KMS-11 (cell line): ENCODE measurements at regions not wholly inside any gene's neighbourhood (a gene's known extent, or its start where the extent isn't known, plus 50 kb on each side); places are given as distances from the start of the nearest gene placed in this dataset.

ENCODE experiments used
- H2AFZ ChIP-seq: fragments of 200-600 bp; sonication (generic); 2 replicates; pipeline ENCODE4 v1.6.1; 2016; ENCODE audit warnings: antibody characterized with exemption, mixed run types, low read depth
- H3K27ac ChIP-seq: fragments of 200-600 bp; sonication (generic); 2 replicates; pipeline ENCODE4 v1.6.1; 2016; ENCODE audit warnings: mild to moderate bottlenecking, mixed run types
- H3K27me3 ChIP-seq: fragments of 200-600 bp; sonication (generic); 2 replicates; pipeline ENCODE4 v1.6.1; 2017; ENCODE audit warnings: mild to moderate bottlenecking, low read depth, mixed run types, moderate library complexity; ENCODE audit not compliant: insufficient read depth
- H3K36me3 ChIP-seq: fragments of 200-600 bp; sonication (generic); 2 replicates; pipeline ENCODE4 v1.6.1; 2017; ENCODE audit warnings: mild to moderate bottlenecking, mixed run types; ENCODE audit not compliant: insufficient read depth
- H3K4me1 ChIP-seq: fragments of 200-600 bp; sonication (generic); 2 replicates; pipeline ENCODE4 v1.6.1; 2016; ENCODE audit warnings: mild to moderate bottlenecking, low read depth, mixed run types; ENCODE audit not compliant: poor library complexity, severe bottlenecking
- H3K4me2 ChIP-seq: fragments of 200-600 bp; sonication (generic); 2 replicates; pipeline ENCODE4 v1.7.0; 2016; ENCODE audit warnings: mild to moderate bottlenecking, mixed run types
- H3K4me3 ChIP-seq: fragments of 200-600 bp; sonication (generic); IDR thresholded peaks from 2 replicates; pipeline ENCODE4 v1.6.1; 2017; ENCODE audit warnings: low read depth, low read length, mixed read lengths; ENCODE audit not compliant: insufficient read depth
- H3K79me2 ChIP-seq: fragments of 200-600 bp; sonication (generic); 2 replicates; pipeline ENCODE4 v1.6.1; 2016; ENCODE audit warnings: low read depth, mixed run types; ENCODE audit not compliant: insufficient read depth
- H3K9ac ChIP-seq: fragments of 200-600 bp; sonication (generic); 2 replicates; pipeline ENCODE4 v1.6.1; 2016; ENCODE audit warnings: mild to moderate bottlenecking, mixed run types
- H4K20me1 ChIP-seq: fragments of 200-600 bp; sonication (generic); 2 replicates; pipeline ENCODE4 v1.6.1; 2016; ENCODE audit warnings: mild to moderate bottlenecking, mixed run types; ENCODE audit not compliant: insufficient read depth
- TF ChIP-seq, protein P1 (sequence below): fragments of 200-600 bp; sonication (generic); conservative IDR thresholded peaks from 2 replicates; pipeline ENCODE4 v1.6.1; 2017; ENCODE audit warnings: low read depth, mild to moderate bottlenecking, antibody characterized with exemption, low read length, moderate library complexity, mixed read lengths

DNA sequence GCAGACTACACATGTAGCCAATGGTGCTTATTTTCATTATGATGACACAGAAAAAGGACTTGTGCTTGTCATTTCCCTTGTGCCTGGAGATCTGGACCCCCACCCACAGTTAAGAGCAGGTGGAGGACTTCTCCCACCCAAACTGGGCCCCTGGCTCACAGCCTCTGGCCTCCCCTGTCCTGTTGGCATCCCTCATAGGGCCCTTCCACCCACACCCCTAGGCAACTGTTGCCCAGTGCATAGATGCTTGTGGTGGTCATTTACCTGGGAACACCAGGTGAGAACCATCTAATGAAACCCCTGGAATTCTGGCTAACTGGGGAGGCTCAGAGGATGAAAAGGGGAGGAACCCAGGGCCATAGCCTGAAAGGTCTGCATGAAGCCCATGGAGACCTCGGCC lies 355.9 kb downstream of the BUD13 start:
- TF ChIP-seq, protein P1, sequence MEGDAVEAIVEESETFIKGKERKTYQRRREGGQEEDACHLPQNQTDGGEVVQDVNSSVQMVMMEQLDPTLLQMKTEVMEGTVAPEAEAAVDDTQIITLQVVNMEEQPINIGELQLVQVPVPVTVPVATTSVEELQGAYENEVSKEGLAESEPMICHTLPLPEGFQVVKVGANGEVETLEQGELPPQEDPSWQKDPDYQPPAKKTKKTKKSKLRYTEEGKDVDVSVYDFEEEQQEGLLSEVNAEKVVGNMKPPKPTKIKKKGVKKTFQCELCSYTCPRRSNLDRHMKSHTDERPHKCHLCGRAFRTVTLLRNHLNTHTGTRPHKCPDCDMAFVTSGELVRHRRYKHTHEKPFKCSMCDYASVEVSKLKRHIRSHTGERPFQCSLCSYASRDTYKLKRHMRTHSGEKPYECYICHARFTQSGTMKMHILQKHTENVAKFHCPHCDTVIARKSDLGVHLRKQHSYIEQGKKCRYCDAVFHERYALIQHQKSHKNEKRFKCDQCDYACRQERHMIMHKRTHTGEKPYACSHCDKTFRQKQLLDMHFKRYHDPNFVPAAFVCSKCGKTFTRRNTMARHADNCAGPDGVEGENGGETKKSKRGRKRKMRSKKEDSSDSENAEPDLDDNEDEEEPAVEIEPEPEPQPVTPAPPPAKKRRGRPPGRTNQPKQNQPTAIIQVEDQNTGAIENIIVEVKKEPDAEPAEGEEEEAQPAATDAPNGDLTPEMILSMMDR, result no peak
- Histone ChIP-seq H3K4me2 (no peak overlapping the region), H3K27ac (no peak overlapping the region)

DNA sequence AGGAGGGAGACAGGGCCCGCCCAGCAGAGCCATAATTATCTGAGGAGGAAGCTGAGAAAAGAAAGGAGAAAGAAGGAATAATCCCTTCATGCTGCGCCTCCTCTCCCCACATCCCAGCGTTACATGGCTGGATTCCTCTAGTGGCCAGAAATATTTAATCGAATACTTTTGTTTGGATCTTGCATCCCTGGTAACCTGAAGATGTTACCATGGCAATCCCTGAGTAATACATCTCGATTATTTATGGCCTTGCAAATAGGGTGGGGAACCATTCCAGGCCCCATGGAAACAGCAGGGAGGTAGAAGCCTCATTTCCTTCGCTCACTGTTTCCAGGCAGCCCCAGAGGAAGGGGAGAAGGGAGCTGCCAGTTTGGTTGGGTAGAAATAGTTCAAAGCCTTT lies 357.7 kb downstream of the BUD13 start:
- Histone ChIP-seq H3K79me2 (no peaks in the 10 kb centered on the region), H3K4me1 (no peaks in the 10 kb centered on the region), H2AFZ (no peak overlapping the region), H3K9ac (no peak overlapping the region), H3K4me2 (no peak overlapping the region), H3K27me3 (no peaks in the 10 kb centered on the region), H3K27ac (no peak overlapping the region), H3K4me3 (no peak overlapping the region), H4K20me1 (no peaks in the 10 kb centered on the region), H3K36me3 (no peaks in the 10 kb centered on the region)
- TF ChIP-seq, protein P1, result no peak

More for the DNA sequence above, 355.9 kb downstream of the BUD13 start:
- Histone ChIP-seq H3K36me3 (no peaks in the 10 kb centered on the region), H3K4me1 (peaks cover 14% of the 10 kb centered on the region), H3K79me2 (no peaks in the 10 kb centered on the region), H3K9ac (no peak overlapping the region), H2AFZ (no peak overlapping the region), H3K4me3 (no peak overlapping the region), H4K20me1 (no peaks in the 10 kb centered on the region), H3K27me3 (no peaks in the 10 kb centered on the region)

DNA sequence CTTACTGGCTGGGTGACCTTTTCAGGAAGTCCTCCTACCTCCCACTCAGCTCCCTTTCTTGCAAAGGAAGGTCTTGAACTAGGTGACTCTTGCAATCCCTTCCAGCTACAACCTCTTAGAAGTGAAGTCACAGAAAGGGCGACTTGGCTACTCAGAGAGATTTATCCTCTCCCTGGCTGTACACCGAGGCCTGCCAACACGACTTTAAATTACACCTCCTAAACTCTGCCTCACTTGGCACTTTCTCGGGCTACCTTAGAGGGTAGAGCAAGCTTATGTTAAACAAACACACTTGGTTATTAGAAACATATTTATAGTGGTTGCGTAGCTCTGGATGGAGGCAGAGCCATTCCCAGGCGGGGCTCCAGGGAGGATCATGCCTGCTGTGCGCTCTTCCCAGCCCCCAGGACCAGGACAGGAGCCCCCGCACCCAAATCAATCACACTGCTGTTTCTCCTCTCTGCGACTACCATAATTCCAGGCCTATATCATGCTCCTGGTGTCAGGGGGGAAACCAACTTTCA lies 358.4 kb downstream of the BUD13 start:
- Histone ChIP-seq H3K27ac (no peak overlapping the region), H2AFZ (no peak overlapping the region), H3K36me3 (no peaks in the 10 kb centered on the region), H3K4me3 (no peak overlapping the region), H3K4me2 (no peak overlapping the region), H4K20me1 (no peaks in the 10 kb centered on the region), H3K79me2 (no peaks in the 10 kb centered on the region), H3K4me1 (no peaks in the 10 kb centered on the region), H3K27me3 (no peaks in the 10 kb centered on the region), H3K9ac (no peak overlapping the region)
- TF ChIP-seq, protein P1, result no peak

DNA sequence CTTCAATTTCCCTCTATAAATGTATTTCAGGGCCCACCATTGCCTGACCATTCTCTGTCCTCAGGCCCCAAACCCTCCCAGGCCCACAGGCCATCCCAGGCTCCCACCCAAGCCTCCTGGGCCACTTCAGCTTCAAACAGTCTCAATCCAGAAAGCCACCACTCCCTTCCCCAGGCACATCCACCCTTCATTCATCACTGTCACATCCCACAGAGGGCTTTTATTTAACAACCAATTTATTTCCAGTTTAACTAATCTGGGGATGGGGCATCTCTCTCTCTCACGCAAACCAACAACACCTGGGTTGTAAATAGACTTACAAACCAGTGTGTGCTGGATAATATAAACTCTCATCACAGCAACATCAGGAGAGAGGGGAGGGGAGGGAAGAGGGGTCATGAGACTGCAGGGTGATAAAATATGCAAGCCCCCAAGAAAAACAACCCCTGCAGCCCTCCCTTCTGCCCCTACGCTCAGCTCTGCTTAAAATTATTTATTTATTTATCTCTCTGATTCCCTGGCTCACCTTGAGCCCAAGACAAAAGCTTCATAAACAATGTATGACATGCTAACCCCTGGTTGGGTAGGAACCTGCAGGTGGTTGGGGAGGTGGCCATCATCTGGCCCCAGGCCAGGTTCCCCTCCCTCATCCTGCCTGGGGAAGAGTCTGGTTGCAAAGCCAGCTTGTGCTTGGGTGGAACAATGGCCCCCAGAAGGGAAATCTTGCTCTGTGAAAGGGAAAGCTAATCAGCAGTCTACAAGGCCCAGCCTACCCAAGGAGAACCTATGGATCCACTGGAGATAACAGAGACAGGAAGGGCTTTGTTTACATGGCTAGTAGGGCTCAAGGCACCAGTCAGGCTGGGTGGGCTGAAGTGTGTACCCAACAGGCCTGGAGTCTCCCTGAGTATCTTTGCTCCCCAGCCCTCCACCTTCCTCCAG lies 359.2 kb downstream of the BUD13 start:
- H3K27me3 ChIP-seq, result no peaks in the 10 kb centered on the region
- TF ChIP-seq, protein P1, result no peak
- H2AFZ ChIP-seq, result no peak overlapping the region
- H3K4me2 ChIP-seq, result no peak overlapping the region
- no peaks in the 10 kb centered on the region for H3K4me1 ChIP-seq
- H3K36me3 ChIP-seq, result no peaks in the 10 kb centered on the region
- no peak overlapping the region for H3K9ac ChIP-seq
- no peak overlapping the region for H3K27ac ChIP-seq
- H4K20me1 ChIP-seq, result no peaks in the 10 kb centered on the region
- no peak overlapping the region for H3K4me3 ChIP-seq
- no peaks in the 10 kb centered on the region for H3K79me2 ChIP-seq
